Hematopoietic multipotent progenitor cell treated with erythropoietin and hydrocortisone succinate and interleukin-3 and kit ligand, for 15 days (in vitro differentiated cells): ENCODE measurements at regions not wholly inside any gene's neighbourhood (a gene's known extent, or its start where the extent isn't known, plus 50 kb on each side); places are given as distances from the start of the nearest gene placed in this dataset.
"Not testable (repeated sequence)": the region's sequence is repeated elsewhere in the genome, so short reads cannot be mapped to it uniquely, and the experiment has no call there.

Source experiments
- DNase-seq: peaks from one replicate; pipeline ENCODE4 v3.0.0-alpha.2; 2015; ENCODE audit warnings: low spot score

- DNase-seq: no peak
These were observed 497.8 kb downstream of the PREX1 start for GRCh38 chr20:48329676-48330664.

GRCh38 chr20:48329031-48329615 lies 498.7 kb downstream of the PREX1 start:
- no peak for DNase-seq

GRCh38 chr20:48327848-48328247 lies 500.0 kb downstream of the PREX1 start:
- not testable (repeated sequence) for DNase-seq

GRCh38 chr20:48326868-48327267 lies 500.9 kb downstream of the PREX1 start:
- DNase-seq: no peak

- no peak for DNase-seq
These were observed 501.4 kb downstream of the PREX1 start for GRCh38 chr20:48326434-48326691.

GRCh38 chr20:48325656-48326433 lies 502.0 kb downstream of the PREX1 start:
- no peak for DNase-seq

GRCh38 chr20:48324744-48325143 lies 503.1 kb downstream of the PREX1 start:
- no peak for DNase-seq

- no peak for DNase-seq
These were observed 506.5 kb downstream of the PREX1 start for GRCh38 chr20:48321271-48321670.

GRCh38 chr20:48319943-48320584 lies 507.7 kb downstream of the PREX1 start:
- DNase-seq: no peak

GRCh38 chr20:48317578-48317977 lies 510.2 kb downstream of the PREX1 start:
- no peak for DNase-seq

GRCh38 chr20:48314925-48315592 lies 512.7 kb downstream of the PREX1 start:
- no peak for DNase-seq

GRCh38 chr20:48313324-48313723 lies 514.5 kb downstream of the PREX1 start:
- no peak for DNase-seq

GRCh38 chr20:48311956-48312355 lies 515.8 kb downstream of the PREX1 start:
- DNase-seq: no peak

- no peak for DNase-seq
These were observed 517.5 kb downstream of the PREX1 start for GRCh38 chr20:48310305-48310704.

GRCh38 chr20:48309293-48309692 lies 518.5 kb downstream of the PREX1 start:
- DNase-seq: no peak

GRCh38 chr20:48308882-48309281 lies 518.9 kb downstream of the PREX1 start:
- DNase-seq: no peak

- DNase-seq: no peak
These were observed 519.5 kb downstream of the PREX1 start for GRCh38 chr20:48308232-48308781.

- DNase-seq: no peak
These were observed 520.5 kb downstream of the PREX1 start for GRCh38 chr20:48307277-48307676.

GRCh38 chr20:48302844-48303542 lies 517.7 kb upstream of the SULF2 start:
- DNase-seq: no peak

- DNase-seq: no peak
These were observed 516.9 kb upstream of the SULF2 start for GRCh38 chr20:48302149-48302548.

- DNase-seq: no peak
These were observed 515.9 kb upstream of the SULF2 start for GRCh38 chr20:48301189-48301588.
